ENCODE measurements at regions not wholly inside any gene's neighbourhood (a gene's known extent, or its start where the extent isn't known, plus 50 kb on each side); places are given as distances from the start of the nearest gene placed in this dataset.
"Not testable (repeated sequence)": the region's sequence is repeated elsewhere in the genome, so short reads cannot be mapped to it uniquely, and the experiment has no call there.

GRCh38 chr21:28124541-28124940, 868.1 kb downstream of the LTN1 start:
- no peaks in the 10 kb centered on the region for H3K9me3 ChIP-seq (ENCODE audit: control insufficient read depth in 5 of 5, low read length in 5 of 5)
- peaks cover 0 to 8% (median 2%) of the 10 kb centered on the region in 5 donors for H3K4me1 ChIP-seq (ENCODE audit: control insufficient read depth in 5 of 5, insufficient read depth in 5 of 5, low read length in 5 of 5)
- H3K9ac ChIP-seq (ENCODE audit: low read length in 5 of 5): no peak overlapping the region
- no peaks in the 10 kb centered on the region for H3K27me3 ChIP-seq (ENCODE audit: control insufficient read depth in 5 of 5, insufficient read depth in 4 of 5, low read length in 5 of 5)
- H3K36me3 ChIP-seq (ENCODE audit: control insufficient read depth in 5 of 5, insufficient read depth in 5 of 5, low read length in 5 of 5): no peaks in the 10 kb centered on the region
- no peak overlapping the region for H3K4me3 ChIP-seq (ENCODE audit: low read depth in 1 of 5, low read length in 5 of 5)
- H3K27ac ChIP-seq (ENCODE audit: low read depth, low read length): no peak overlapping the region

GRCh38 chr21:28118570-28118969, 874.1 kb downstream of the LTN1 start:
- H3K9me3 ChIP-seq (ENCODE audit: control insufficient read depth in 5 of 5, low read length in 5 of 5): no peaks in the 10 kb centered on the region
- H3K27ac ChIP-seq (ENCODE audit: low read depth, low read length): no peak overlapping the region
- H3K27me3 ChIP-seq (ENCODE audit: control insufficient read depth in 5 of 5, insufficient read depth in 4 of 5, low read length in 5 of 5): no peaks in the 10 kb centered on the region
- no peak overlapping the region for H3K9ac ChIP-seq (ENCODE audit: low read length in 5 of 5)
- H3K36me3 ChIP-seq (ENCODE audit: control insufficient read depth in 5 of 5, insufficient read depth in 5 of 5, low read length in 5 of 5): no peaks in the 10 kb centered on the region
- no peak overlapping the region for H3K4me3 ChIP-seq (ENCODE audit: low read depth in 1 of 5, low read length in 5 of 5)
- H3K4me1 ChIP-seq (ENCODE audit: control insufficient read depth in 5 of 5, insufficient read depth in 5 of 5, low read length in 5 of 5): no peaks in the 10 kb centered on the region

- not testable (repeated sequence) for H3K4me3 ChIP-seq (ENCODE audit: low read depth in 1 of 5, low read length in 5 of 5); H3K27ac ChIP-seq (ENCODE audit: low read depth, low read length); H3K9ac ChIP-seq (ENCODE audit: low read length in 5 of 5); H3K27me3 ChIP-seq (ENCODE audit: control insufficient read depth in 5 of 5, insufficient read depth in 4 of 5, low read length in 5 of 5); H3K36me3 ChIP-seq (ENCODE audit: control insufficient read depth in 5 of 5, insufficient read depth in 5 of 5, low read length in 5 of 5); H3K9me3 ChIP-seq (ENCODE audit: control insufficient read depth in 5 of 5, low read length in 5 of 5)
- peaks cover 3 to 19% (median 11%) of the 10 kb centered on the region in 5 donors for H3K4me1 ChIP-seq (ENCODE audit: control insufficient read depth in 5 of 5, insufficient read depth in 5 of 5, low read length in 5 of 5)
These were observed 877.7 kb downstream of the LTN1 start for GRCh38 chr21:28114986-28115385.

- Histone ChIP-seq H3K36me3 (ENCODE audit: control insufficient read depth in 5 of 5, insufficient read depth in 5 of 5, low read length in 5 of 5) (no peaks in the 10 kb centered on the region), H3K9ac (ENCODE audit: low read length in 5 of 5) (no peak overlapping the region), H3K4me3 (ENCODE audit: low read depth in 1 of 5, low read length in 5 of 5) (no peak overlapping the region), H3K27me3 (ENCODE audit: control insufficient read depth in 5 of 5, insufficient read depth in 4 of 5, low read length in 5 of 5) (no peaks in the 10 kb centered on the region), H3K27ac (ENCODE audit: low read depth, low read length) (no peak overlapping the region), H3K9me3 (ENCODE audit: control insufficient read depth in 5 of 5, low read length in 5 of 5) (peaks cover 0 to 4% (median 3%) of the 10 kb centered on the region in 5 donors), H3K4me1 (ENCODE audit: control insufficient read depth in 5 of 5, insufficient read depth in 5 of 5, low read length in 5 of 5) (peaks cover 3 to 19% (median 11%) of the 10 kb centered on the region in 5 donors)
These were observed 879.0 kb downstream of the LTN1 start for GRCh38 chr21:28113718-28114117.

- Histone ChIP-seq H3K4me1 (ENCODE audit: control insufficient read depth in 5 of 5, insufficient read depth in 5 of 5, low read length in 5 of 5) (peaks cover 3 to 19% (median 11%) of the 10 kb centered on the region in 5 donors), H3K27ac (ENCODE audit: low read depth, low read length) (no peak overlapping the region)
These were observed 880.2 kb downstream of the LTN1 start for GRCh38 chr21:28112511-28112910.

GRCh38 chr21:28111151-28111619, 881.5 kb downstream of the LTN1 start:
- Histone ChIP-seq H3K4me3 (ENCODE audit: low read depth in 1 of 5, low read length in 5 of 5) (peak overlapping the region; percentile 39 to 64 (median 58)), H3K36me3 (ENCODE audit: control insufficient read depth in 5 of 5, insufficient read depth in 5 of 5, low read length in 5 of 5) (no peaks in the 10 kb centered on the region), H3K27ac (ENCODE audit: low read depth, low read length) (peak overlapping the region; percentile 50), H3K27me3 (ENCODE audit: control insufficient read depth in 5 of 5, insufficient read depth in 4 of 5, low read length in 5 of 5) (no peaks in the 10 kb centered on the region), H3K9me3 (ENCODE audit: control insufficient read depth in 5 of 5, low read length in 5 of 5) (peaks cover 0 to 4% (median 3%) of the 10 kb centered on the region in 5 donors), H3K4me1 (ENCODE audit: control insufficient read depth in 5 of 5, insufficient read depth in 5 of 5, low read length in 5 of 5) (peaks cover 3 to 19% (median 11%) of the 10 kb centered on the region in 5 donors), H3K9ac (ENCODE audit: low read length in 5 of 5) (peak overlapping the region in 3 of 5 donors; percentile 18 to 60 (median 39))

More at GRCh38 chr21:28112511-28112910, 880.2 kb downstream of the LTN1 start:
- no peak overlapping the region for H3K9ac ChIP-seq (ENCODE audit: low read length in 5 of 5)
- no peaks in the 10 kb centered on the region for H3K36me3 ChIP-seq (ENCODE audit: control insufficient read depth in 5 of 5, insufficient read depth in 5 of 5, low read length in 5 of 5)
- H3K4me3 ChIP-seq (ENCODE audit: low read depth in 1 of 5, low read length in 5 of 5): no peak overlapping the region
- H3K27me3 ChIP-seq (ENCODE audit: control insufficient read depth in 5 of 5, insufficient read depth in 4 of 5, low read length in 5 of 5): no peaks in the 10 kb centered on the region
- H3K9me3 ChIP-seq (ENCODE audit: control insufficient read depth in 5 of 5, low read length in 5 of 5): peaks cover 0 to 4% (median 3%) of the 10 kb centered on the region in 5 donors

GRCh38 chr21:28110716-28111115, 882.0 kb downstream of the LTN1 start:
- Histone ChIP-seq H3K27me3 (ENCODE audit: control insufficient read depth in 5 of 5, insufficient read depth in 4 of 5, low read length in 5 of 5) (no peaks in the 10 kb centered on the region), H3K4me3 (ENCODE audit: low read depth in 1 of 5, low read length in 5 of 5) (peak overlapping the region in 3 of 5 donors; percentile 39 to 64 (median 58)), H3K4me1 (ENCODE audit: control insufficient read depth in 5 of 5, insufficient read depth in 5 of 5, low read length in 5 of 5) (peaks cover 3 to 19% (median 11%) of the 10 kb centered on the region in 5 donors), H3K9me3 (ENCODE audit: control insufficient read depth in 5 of 5, low read length in 5 of 5) (peaks cover 0 to 4% (median 3%) of the 10 kb centered on the region in 5 donors), H3K9ac (ENCODE audit: low read length in 5 of 5) (peak overlapping the region in 1 of 5 donors; percentile 60), H3K27ac (ENCODE audit: low read depth, low read length) (peak overlapping the region; percentile 50), H3K36me3 (ENCODE audit: control insufficient read depth in 5 of 5, insufficient read depth in 5 of 5, low read length in 5 of 5) (no peaks in the 10 kb centered on the region)

- Histone ChIP-seq H3K4me3 (ENCODE audit: low read depth in 1 of 5, low read length in 5 of 5) (no peak overlapping the region), H3K9ac (ENCODE audit: low read length in 5 of 5) (no peak overlapping the region), H3K27ac (ENCODE audit: low read depth, low read length) (no peak overlapping the region), H3K36me3 (ENCODE audit: control insufficient read depth in 5 of 5, insufficient read depth in 5 of 5, low read length in 5 of 5) (no peaks in the 10 kb centered on the region), H3K4me1 (ENCODE audit: control insufficient read depth in 5 of 5, insufficient read depth in 5 of 5, low read length in 5 of 5) (peaks cover 3 to 19% (median 11%) of the 10 kb centered on the region in 5 donors), H3K9me3 (ENCODE audit: control insufficient read depth in 5 of 5, low read length in 5 of 5) (peaks cover 0 to 4% (median 3%) of the 10 kb centered on the region in 5 donors), H3K27me3 (ENCODE audit: control insufficient read depth in 5 of 5, insufficient read depth in 4 of 5, low read length in 5 of 5) (no peaks in the 10 kb centered on the region)
These were observed 882.6 kb downstream of the LTN1 start for GRCh38 chr21:28110074-28110473.

- H3K4me1 ChIP-seq (ENCODE audit: control insufficient read depth in 5 of 5, insufficient read depth in 5 of 5, low read length in 5 of 5): peaks cover 3 to 8% (median 6%) of the 10 kb centered on the region in 5 donors
These were observed 886.2 kb downstream of the LTN1 start for GRCh38 chr21:28106370-28106890.

GRCh38 chr21:28104346-28104745, 888.3 kb downstream of the LTN1 start:
- Histone ChIP-seq H3K9me3 (ENCODE audit: control insufficient read depth in 5 of 5, low read length in 5 of 5) (no peaks in the 10 kb centered on the region), H3K27me3 (ENCODE audit: control insufficient read depth in 5 of 5, insufficient read depth in 4 of 5, low read length in 5 of 5) (no peaks in the 10 kb centered on the region), H3K4me3 (ENCODE audit: low read depth in 1 of 5, low read length in 5 of 5) (no peak overlapping the region), H3K36me3 (ENCODE audit: control insufficient read depth in 5 of 5, insufficient read depth in 5 of 5, low read length in 5 of 5) (peaks cover 0 to 5% (median 0%) of the 10 kb centered on the region in 5 donors), H3K27ac (ENCODE audit: low read depth, low read length) (no peak overlapping the region), H3K9ac (ENCODE audit: low read length in 5 of 5) (no peak overlapping the region), H3K4me1 (ENCODE audit: control insufficient read depth in 5 of 5, insufficient read depth in 5 of 5, low read length in 5 of 5) (peaks cover 0 to 4% (median 0%) of the 10 kb centered on the region in 5 donors)

More at GRCh38 chr21:28106370-28106890, 886.2 kb downstream of the LTN1 start:
- no peaks in the 10 kb centered on the region for H3K27me3 ChIP-seq (ENCODE audit: control insufficient read depth in 5 of 5, insufficient read depth in 4 of 5, low read length in 5 of 5)
- peaks cover 0 to 4% (median 3%) of the 10 kb centered on the region in 5 donors for H3K9me3 ChIP-seq (ENCODE audit: control insufficient read depth in 5 of 5, low read length in 5 of 5)
- H3K9ac ChIP-seq (ENCODE audit: low read length in 5 of 5): no peak overlapping the region
- no peak overlapping the region for H3K27ac ChIP-seq (ENCODE audit: low read depth, low read length)
- H3K36me3 ChIP-seq (ENCODE audit: control insufficient read depth in 5 of 5, insufficient read depth in 5 of 5, low read length in 5 of 5): peaks cover 0 to 5% (median 0%) of the 10 kb centered on the region in 5 donors
- no peak overlapping the region for H3K4me3 ChIP-seq (ENCODE audit: low read depth in 1 of 5, low read length in 5 of 5)

All from subcutaneous abdominal adipose tissue (tissue), 5 donors.